GM23248 (cell line): ENCODE measurements at regions not wholly inside any gene's neighbourhood (a gene's known extent, or its start where the extent isn't known, plus 50 kb on each side); places are given as distances from the start of the nearest gene placed in this dataset.

Source experiments
- EZH2 ChIP-seq: fragments of 200-600 bp; sonication (generic); IDR thresholded peaks from 2 replicates; pipeline ENCODE4 v1.6.1; 2018; ENCODE audit warnings: antibody characterized with exemption, mild to moderate bottlenecking; ENCODE audit not compliant: insufficient read depth, poor library complexity, severe bottlenecking
- EZH2phosphoT487 ChIP-seq: fragments of 200-600 bp; sonication (generic); IDR thresholded peaks from 2 replicates; pipeline ENCODE4 v1.6.1; 2018; ENCODE audit warnings: antibody characterized with exemption, moderate library complexity, mild to moderate bottlenecking, low read depth; ENCODE audit not compliant: insufficient read depth

- TF ChIP-seq EZH2: no peak
- no peak for TF ChIP-seq EZH2phosphoT487
Observed at GRCh38 chr19:29040292-29040691, 172.7 kb downstream of the UQCRFS1 start.
